Subcutaneous abdominal adipose tissue (tissue), 5 donors: ENCODE measurements at regions not wholly inside any gene's neighbourhood (a gene's known extent, or its start where the extent isn't known, plus 50 kb on each side); places are given as distances from the start of the nearest gene placed in this dataset.

Experiments
- H3K27ac ChIP-seq: one replicate; pipeline ENCODE4 v1.7.0; 2013; ENCODE audit warnings: low read depth, mild to moderate bottlenecking, inconsistent platforms, low read length, moderate library complexity
- H3K27me3 ChIP-seq, 5 donors: one replicate each; pipeline ENCODE4 v1.7.0; 2013; ENCODE audit warnings: low read length in 5 of 5, inconsistent platforms in 1 of 5; ENCODE audit not compliant: control insufficient read depth in 5 of 5, insufficient read depth in 4 of 5
- H3K36me3 ChIP-seq, 5 donors: one replicate each; pipeline ENCODE4 v1.7.0; 2013; ENCODE audit warnings: low read length in 5 of 5; ENCODE audit not compliant: control insufficient read depth in 5 of 5, insufficient read depth in 5 of 5
- H3K4me1 ChIP-seq, 5 donors: one replicate each; pipeline ENCODE4 v1.7.0; 2013; ENCODE audit warnings: low read length in 5 of 5, mild to moderate bottlenecking in 3 of 5, moderate library complexity in 1 of 5; ENCODE audit not compliant: control insufficient read depth in 5 of 5, insufficient read depth in 5 of 5
- H3K4me3 ChIP-seq, 5 donors: one replicate each; pipeline ENCODE4 v1.7.0; 2013; ENCODE audit warnings: low read length in 5 of 5, low read depth in 1 of 5
- H3K9ac ChIP-seq, 5 donors: one replicate each; pipeline ENCODE4 v1.7.0; 2013; ENCODE audit warnings: low read length in 5 of 5, mild to moderate bottlenecking in 4 of 5, moderate library complexity in 3 of 5
- H3K9me3 ChIP-seq, 5 donors: one replicate each; pipeline ENCODE4 v1.7.0; 2013; ENCODE audit warnings: low read length in 5 of 5; ENCODE audit not compliant: control insufficient read depth in 5 of 5
- donor health status: healthy.
- donor health status: healthy.
- donor health status: healthy.
- donor health status: healthy.
- donor health status: healthy.

DNA sequence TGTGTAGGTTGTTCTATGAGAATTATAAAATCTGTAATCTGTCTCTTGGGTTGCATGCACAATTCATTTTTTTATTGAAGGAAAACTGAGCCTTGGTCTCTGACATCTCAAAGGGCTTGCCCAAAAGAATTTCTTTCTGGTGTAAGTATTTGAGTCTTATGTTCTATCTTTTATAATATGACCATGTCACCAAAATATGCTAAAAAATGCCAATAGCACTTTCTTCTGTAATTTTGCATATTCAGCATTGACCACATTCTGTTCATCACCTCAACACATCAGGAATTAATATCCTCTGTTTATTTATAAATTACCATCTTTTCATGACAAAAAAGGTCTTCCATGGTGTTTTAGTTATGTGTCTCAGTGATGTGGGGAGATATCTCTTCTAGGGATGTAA is 268.7 kb upstream of the TCF4 start:
- Histone ChIP-seq H3K4me1 (peaks cover 0 to 4% (median 4%) of the 10 kb centered on the region in 5 donors), H3K9ac (no peak overlapping the region), H3K9me3 (no peaks in the 10 kb centered on the region), H3K27me3 (peaks cover 0 to 3% (median 0%) of the 10 kb centered on the region in 5 donors), H3K27ac (no peak overlapping the region), H3K4me3 (no peak overlapping the region), H3K36me3 (no peaks in the 10 kb centered on the region)

DNA sequence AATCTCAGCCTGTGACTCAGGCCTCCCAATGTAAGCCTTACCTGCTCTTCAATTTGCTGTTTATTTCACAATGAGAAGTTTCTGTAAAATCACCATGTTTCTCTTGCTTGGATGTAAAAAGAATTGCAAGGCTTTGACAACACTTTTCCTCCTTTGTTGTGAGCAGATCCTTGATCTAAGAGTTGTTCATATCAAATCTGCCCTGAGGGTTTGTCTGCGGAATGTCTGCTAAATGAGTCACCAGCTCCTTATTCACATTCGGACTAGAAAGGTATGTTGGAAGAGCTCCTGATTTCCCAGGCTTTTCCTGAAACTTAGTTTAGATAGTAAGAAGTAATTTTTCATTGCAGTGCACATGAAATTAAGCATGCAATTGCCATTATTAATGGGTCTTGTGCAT is 268.2 kb upstream of the TCF4 start:
- Histone ChIP-seq H3K9me3 (no peaks in the 10 kb centered on the region), H3K9ac (no peak overlapping the region), H3K27ac (no peak overlapping the region), H3K4me3 (no peak overlapping the region), H3K36me3 (no peaks in the 10 kb centered on the region), H3K27me3 (peaks cover 0 to 3% (median 0%) of the 10 kb centered on the region in 5 donors), H3K4me1 (peaks cover 0 to 4% (median 2%) of the 10 kb centered on the region in 5 donors)

DNA sequence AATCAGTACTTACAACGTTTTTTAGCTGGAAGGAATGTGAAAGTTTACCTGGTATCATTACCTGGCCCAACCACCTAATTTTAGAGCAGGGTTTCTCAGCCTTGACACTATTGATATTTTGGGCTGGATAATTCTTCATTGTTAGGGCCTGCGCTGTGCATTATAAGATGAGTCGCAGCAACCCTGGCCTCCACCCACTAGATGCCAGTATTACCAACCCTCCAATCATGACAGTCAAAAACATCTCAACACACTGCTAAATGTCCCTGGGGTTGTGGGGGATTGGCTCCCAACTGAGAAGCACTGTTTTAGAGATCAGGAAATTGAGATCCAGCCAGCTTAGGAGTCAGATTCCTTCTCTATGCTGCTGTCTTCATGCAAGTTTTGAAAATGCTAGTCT is 265.3 kb upstream of the TCF4 start:
- Histone ChIP-seq H3K9me3 (no peaks in the 10 kb centered on the region), H3K27me3 (no peaks in the 10 kb centered on the region), H3K4me1 (peaks cover 0 to 2% (median 0%) of the 10 kb centered on the region in 5 donors), H3K4me3 (no peak overlapping the region), H3K27ac (no peak overlapping the region), H3K9ac (no peak overlapping the region), H3K36me3 (no peaks in the 10 kb centered on the region)

DNA sequence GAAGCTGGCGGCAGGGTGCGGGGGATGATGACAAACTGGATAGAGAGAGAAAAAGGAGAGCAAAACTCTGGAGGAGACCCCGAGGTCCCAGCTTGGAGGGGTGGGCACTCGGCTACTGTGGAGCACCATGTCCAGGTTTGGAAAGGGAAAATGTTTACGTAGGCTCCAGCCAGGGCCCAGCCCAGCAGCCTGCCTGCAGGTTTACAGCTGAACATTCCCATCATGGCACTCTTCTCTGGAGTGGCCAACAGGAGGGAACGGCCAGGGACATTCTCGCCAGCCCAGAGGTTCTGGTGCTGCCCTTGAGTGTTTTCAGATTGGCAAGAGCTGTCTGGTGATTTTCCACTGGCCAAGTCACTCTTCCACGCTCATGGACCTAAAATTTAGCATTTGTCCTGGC is 262.9 kb upstream of the TCF4 start:
- Histone ChIP-seq H3K4me3 (no peak overlapping the region), H3K9ac (no peak overlapping the region), H3K36me3 (no peaks in the 10 kb centered on the region), H3K27me3 (no peaks in the 10 kb centered on the region), H3K4me1 (peaks cover 0 to 2% (median 0%) of the 10 kb centered on the region in 5 donors), H3K27ac (no peak overlapping the region), H3K9me3 (no peaks in the 10 kb centered on the region)

DNA sequence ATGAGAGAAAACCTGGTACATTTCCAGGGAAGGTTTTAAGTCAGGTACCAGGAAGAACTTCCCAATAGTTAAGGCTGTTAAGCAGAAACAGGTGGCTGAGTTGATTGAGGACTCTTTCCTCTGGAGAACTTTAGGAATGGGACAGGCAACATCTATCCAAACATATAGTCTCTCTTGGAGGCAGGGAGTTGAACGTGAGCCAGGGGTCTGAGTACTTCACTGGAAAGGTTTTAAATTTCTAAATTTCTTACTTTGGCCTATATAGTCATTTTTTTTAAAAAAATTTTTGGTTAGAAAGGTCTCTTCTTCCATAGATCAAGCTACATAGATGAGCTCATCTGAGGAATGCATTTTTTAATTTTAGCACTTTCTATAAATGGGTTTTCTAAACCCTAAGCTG is 261.4 kb upstream of the TCF4 start:
- peaks cover 0 to 7% (median 0%) of the 10 kb centered on the region in 5 donors for H3K4me1 ChIP-seq
- H3K36me3 ChIP-seq, result no peaks in the 10 kb centered on the region
- H3K9ac ChIP-seq, result no peak overlapping the region
- H3K27ac ChIP-seq, result no peak overlapping the region
- H3K9me3 ChIP-seq, result no peaks in the 10 kb centered on the region
- H3K4me3 ChIP-seq, result no peak overlapping the region
- H3K27me3 ChIP-seq, result no peaks in the 10 kb centered on the region

DNA sequence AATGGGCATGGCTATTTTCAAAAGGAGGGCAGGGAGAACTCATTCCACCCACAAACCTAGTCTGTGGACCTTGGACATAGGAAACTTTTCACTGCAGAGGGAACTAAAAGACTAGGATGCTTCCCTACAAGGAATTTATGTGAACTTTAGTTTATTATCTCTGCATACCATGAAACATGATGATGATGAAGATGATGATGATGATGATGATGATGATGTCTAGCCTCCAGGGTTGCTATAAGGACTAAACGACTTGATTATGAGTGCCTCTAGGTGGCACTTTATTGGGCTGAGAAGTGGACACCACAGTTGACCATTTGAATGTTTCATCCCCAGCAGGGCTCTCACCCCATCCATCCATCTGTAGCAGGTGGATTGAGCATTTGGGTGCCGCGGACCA is 260.0 kb upstream of the TCF4 start:
- H3K36me3 ChIP-seq, result no peaks in the 10 kb centered on the region
- H3K4me1 ChIP-seq, result peaks cover 0 to 9% (median 0%) of the 10 kb centered on the region in 5 donors
- no peaks in the 10 kb centered on the region for H3K27me3 ChIP-seq
- no peak overlapping the region for H3K4me3 ChIP-seq
- H3K9me3 ChIP-seq, result no peaks in the 10 kb centered on the region
- H3K27ac ChIP-seq, result no peak overlapping the region
- H3K9ac ChIP-seq, result no peak overlapping the region

DNA sequence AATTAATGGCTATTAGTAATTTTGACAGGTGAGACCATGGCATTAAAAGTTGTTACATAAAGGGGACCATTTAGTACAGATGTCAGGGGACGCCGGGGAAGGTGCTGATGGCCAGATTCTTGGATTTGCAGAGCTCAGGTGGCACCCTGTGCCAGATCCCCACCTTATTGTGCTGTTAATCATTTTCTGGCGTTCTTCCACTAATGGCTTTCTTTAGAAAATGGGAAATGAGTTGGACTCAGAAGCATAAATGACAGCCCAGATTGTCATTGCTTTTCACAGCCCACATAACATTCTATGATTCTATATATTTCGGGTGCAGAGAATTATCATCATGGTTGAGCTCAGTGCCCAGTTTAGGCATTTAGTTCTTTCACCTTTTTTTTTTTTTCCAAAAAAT is 257.2 kb upstream of the TCF4 start:
- no peak overlapping the region for H3K9ac ChIP-seq
- no peak overlapping the region for H3K4me3 ChIP-seq
- H3K27me3 ChIP-seq, result no peaks in the 10 kb centered on the region

DNA sequence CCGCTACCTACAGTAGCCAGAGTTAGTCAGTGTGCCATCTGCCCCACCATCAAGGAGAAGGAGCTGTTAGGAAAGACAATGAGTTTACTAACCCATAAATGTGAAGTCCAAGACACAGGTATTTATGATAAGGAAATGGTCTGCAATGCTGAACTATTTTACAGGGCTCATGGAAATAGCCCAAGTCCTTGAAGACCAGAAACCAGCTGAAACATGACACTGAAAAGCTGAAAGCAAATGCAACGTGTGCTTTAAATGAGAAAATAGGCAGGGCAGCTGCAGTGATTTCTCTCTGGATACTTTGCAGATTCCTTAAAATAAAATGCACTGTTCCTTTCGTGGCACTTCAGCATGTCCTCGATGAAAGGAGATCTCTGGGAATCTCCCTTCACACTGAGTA is 256.4 kb upstream of the TCF4 start:
- no peaks in the 10 kb centered on the region for H3K27me3 ChIP-seq
- H3K27ac ChIP-seq, result no peak overlapping the region
- peaks cover 0 to 9% (median 0%) of the 10 kb centered on the region in 5 donors for H3K4me1 ChIP-seq
- H3K9me3 ChIP-seq, result no peaks in the 10 kb centered on the region
- H3K36me3 ChIP-seq, result no peaks in the 10 kb centered on the region
- no peak overlapping the region for H3K4me3 ChIP-seq
- no peak overlapping the region for H3K9ac ChIP-seq

More for the DNA sequence above, 257.2 kb upstream of the TCF4 start:
- peaks cover 0 to 9% (median 0%) of the 10 kb centered on the region in 5 donors for H3K4me1 ChIP-seq
- no peaks in the 10 kb centered on the region for H3K36me3 ChIP-seq
- no peaks in the 10 kb centered on the region for H3K9me3 ChIP-seq
- no peak overlapping the region for H3K27ac ChIP-seq

DNA sequence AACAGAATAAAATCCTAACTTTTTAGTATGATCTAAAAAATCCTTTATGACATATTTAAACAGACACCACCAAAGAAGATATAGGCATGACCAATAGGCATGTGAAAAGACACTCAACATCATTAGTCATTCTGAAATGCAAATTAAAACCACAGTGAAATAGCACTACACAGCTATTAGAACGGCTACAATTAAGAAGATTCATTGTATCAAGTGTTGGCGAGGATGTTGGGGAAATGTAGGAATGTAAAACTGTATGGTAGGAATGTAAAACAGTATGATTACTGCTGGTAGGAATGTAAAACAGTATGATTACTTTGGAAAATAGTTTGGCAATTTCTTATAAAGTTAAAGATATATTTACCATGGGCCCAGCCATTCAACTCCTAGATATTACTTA is 253.3 kb upstream of the TCF4 start:
- Histone ChIP-seq H3K4me1 (peaks cover 0 to 15% (median 0%) of the 10 kb centered on the region in 5 donors), H3K9ac (no peak overlapping the region), H3K4me3 (no peak overlapping the region), H3K9me3 (peaks cover 0 to 9% (median 4%) of the 10 kb centered on the region in 5 donors), H3K36me3 (no peaks in the 10 kb centered on the region), H3K27me3 (no peaks in the 10 kb centered on the region), H3K27ac (no peak overlapping the region)

DNA sequence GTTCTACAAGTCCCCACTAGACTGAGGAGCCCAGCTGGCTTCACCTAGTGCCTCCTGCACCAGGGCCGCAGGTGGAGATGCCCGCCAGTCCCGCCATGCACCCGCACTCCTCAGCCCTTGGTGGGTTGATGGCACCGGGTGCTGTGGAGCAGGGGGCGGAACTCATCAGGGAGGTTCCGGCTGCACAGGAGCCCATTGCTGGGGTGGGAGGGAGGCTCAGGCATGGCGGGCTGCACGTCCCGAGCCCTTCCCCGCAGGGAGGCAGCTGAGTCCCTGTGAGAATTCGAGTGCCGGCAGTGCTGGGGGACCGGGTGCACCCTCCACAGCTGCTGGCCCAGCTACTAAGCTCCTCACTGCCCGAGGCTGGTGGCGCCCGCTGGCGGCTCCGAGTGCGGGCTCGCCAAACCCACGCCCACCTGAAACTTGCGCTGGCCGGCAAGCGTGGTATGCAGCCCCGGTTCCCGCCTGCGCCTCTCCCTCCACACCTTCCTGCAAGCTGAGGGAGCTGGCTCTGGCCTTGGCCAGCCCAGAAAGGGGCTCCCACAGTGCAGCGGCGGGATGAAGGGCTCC is 252.7 kb upstream of the TCF4 start:
- peaks cover 0 to 9% (median 4%) of the 10 kb centered on the region in 5 donors for H3K9me3 ChIP-seq
- H3K4me3 ChIP-seq, result no peak overlapping the region
- no peak overlapping the region for H3K9ac ChIP-seq
- H3K27me3 ChIP-seq, result no peaks in the 10 kb centered on the region
- peaks cover 0 to 15% (median 0%) of the 10 kb centered on the region in 5 donors for H3K4me1 ChIP-seq
- no peaks in the 10 kb centered on the region for H3K36me3 ChIP-seq
- H3K27ac ChIP-seq, result no peak overlapping the region
